ENCODE measurements at regions not wholly inside any gene's neighbourhood (a gene's known extent, or its start where the extent isn't known, plus 50 kb on each side); places are given as distances from the start of the nearest gene placed in this dataset.

DNA sequence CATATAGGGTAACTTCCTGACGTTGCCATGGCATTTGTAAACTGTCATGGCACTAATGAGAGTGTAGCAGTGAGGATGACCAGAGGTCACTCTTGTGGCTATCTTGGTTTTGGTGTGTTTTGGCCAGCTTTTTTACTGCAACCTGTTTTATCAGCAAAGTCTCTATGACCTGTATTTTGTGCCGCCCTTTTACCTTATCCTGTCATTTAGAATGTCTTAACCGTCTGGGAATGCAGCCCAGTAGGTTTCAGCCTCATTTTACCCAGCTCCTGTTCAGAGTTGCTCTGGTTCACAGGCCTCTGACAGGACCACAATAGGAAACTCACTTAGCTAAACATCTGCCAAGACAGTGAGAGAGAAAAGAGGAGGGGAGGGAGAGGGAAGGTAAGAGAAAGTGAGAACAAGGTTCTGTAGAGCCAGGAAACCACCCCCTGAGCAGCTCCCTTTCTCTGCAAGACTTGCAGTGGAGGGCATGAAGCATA lies 64.8 kb upstream of the PLEKHG3 start:
- ChIA-PET CTCF (no interaction called here), POLR2A (no interaction called here)

GRCh38 chr14:64640839-64641238 lies 63.4 kb upstream of the PLEKHG3 start:
- ChIA-PET CTCF (interaction anchor here (1.3 kb wide), 1 partner anchor 297 kb away, joined by 4 read pairs; no protein-coding TSS in a partner anchor), POLR2A (no interaction called here)

GRCh38 chr14:64641760-64642159 lies 62.5 kb upstream of the PLEKHG3 start:
- POLR2A ChIA-PET, result no interaction called here
- CTCF ChIA-PET, result no interaction called here

- ChIA-PET CTCF (interaction anchor here (1.3 kb wide), 1 partner anchor 23 kb away, joined by 3 read pairs; no protein-coding TSS in a partner anchor), POLR2A (no interaction called here)
Measured at GRCh38 chr14:64643709-64644108, 60.5 kb upstream of the PLEKHG3 start.

DNA sequence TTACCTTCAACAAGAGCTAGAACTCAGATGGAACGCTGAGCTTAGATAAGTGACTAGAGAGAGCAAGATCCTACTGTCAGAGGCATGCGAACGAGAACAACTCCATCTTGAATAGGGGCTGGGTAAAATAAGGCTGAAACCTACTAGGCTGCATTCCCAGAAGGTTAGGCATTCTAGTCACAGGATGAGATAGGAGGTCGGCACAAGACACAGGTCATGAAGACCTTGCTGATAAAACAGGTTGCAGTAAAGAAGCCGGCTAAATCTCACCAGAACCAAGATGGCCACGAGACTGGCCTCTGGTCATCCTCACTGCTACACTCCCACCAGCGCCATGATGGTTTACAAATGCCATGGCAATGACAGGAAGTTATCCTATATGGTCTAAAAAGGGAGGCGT lies 59.6 kb upstream of the PLEKHG3 start:
- POLR2A ChIA-PET, result no interaction called here
- CTCF ChIA-PET, result no interaction called here

DNA sequence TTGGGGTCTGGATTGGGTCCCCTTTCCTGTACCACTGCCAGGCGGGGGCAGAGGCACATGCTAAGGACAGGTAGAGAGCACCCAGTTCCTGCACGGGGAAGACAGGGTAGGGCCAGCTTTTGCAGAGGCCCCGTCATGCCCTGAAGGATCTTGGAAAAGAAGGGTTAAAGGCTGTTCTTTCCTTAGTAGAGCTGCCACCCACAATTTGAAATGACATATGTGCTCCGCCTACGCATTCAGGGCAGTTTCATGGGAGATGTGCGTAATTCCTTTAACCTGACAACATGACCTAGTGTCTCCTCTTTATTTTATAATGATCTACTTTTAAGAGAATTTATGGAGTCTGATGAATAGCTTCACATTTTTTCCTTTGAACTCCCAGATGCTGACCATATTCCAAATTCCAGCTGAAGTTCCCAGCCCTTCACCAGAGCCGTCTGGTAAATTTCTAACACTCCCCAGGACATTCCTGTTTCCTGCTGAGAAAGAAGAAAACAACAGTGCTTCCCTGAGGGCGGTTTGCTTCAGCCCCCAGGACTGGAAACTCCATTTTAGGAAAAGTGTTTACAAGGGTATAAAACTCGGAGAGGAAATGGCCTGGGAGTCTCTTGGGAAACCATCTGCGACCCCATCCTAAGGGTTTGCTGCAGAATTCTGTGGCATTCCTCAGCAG lies 58.9 kb upstream of the PLEKHG3 start:
- ChIA-PET POLR2A (no interaction called here), CTCF (interaction anchor here (1.1 kb wide), 1 partner anchor 9 kb away, joined by 3 read pairs; no protein-coding TSS in a partner anchor)

DNA sequence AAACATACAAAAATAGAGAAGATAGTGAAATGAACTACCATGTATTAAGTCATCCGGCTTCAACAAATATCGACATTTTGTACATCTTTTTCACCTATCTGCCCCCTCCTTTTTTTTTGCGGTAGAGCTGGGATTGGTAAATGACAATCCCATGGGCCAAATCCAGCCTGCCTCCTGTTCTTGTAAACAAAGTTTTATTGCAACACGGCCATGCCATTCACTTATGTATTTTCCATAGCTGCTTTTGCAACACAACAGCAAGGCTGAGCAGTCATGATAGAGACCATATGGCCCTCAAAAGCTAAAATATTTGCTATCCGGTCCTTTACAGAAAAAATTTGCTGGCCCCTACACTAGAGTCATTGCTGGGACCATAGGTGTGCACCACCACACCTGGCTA lies 58.1 kb upstream of the PLEKHG3 start:
- POLR2A ChIA-PET, result no interaction called here
- CTCF ChIA-PET, result interaction anchor here (1.1 kb wide), 1 partner anchor 9 kb away, joined by 3 read pairs; no protein-coding TSS in a partner anchor

DNA sequence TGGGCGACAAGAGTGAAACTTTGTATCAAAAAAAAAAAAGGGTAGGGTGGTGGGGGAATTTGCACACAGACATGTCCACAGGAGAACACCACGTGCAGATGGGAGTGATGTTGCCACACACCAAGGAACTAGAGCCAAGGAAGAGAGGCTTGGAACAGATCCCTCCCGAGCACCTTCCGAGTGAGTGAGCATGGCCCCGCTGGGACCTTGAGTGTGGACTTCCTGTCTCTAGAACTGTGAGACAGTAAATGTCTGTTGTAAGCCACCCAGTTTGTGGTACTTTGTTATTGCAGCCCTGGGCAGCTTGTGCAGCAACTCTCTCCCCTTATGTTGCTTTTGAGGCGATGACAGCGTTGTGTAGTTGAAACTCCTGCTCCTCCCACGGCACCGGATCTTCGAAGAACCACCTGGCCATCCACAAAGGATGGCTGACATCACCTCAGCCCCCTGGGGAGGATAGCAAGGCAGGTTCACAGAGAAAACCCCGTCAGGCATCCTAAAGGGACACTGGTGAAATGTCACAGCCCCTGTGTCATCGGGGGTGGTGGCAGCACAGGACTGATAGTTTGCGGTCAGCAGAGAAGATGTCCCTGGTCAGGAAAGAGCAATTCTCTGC lies 54.7 kb upstream of the PLEKHG3 start:
- CTCF ChIA-PET, result no interaction called here

GRCh38 chr14:64653900-64654245 lies 50.4 kb upstream of the PLEKHG3 start:
- POLR2A ChIA-PET, result no interaction called here
- CTCF ChIA-PET, result interaction anchor here (0.7 kb wide), 1 partner anchor 18 kb away, joined by 3 read pairs; no protein-coding TSS in a partner anchor

More for the DNA sequence above, 54.7 kb upstream of the PLEKHG3 start:
- POLR2A ChIA-PET, result no interaction called here

- CTCF ChIA-PET, result interaction anchor here (0.7 kb wide), 1 partner anchor 17 kb away, joined by 3 read pairs; no protein-coding TSS in a partner anchor
- POLR2A ChIA-PET, result no interaction called here
Measured at GRCh38 chr14:64654246-64654900, 49.9 kb upstream of the PLEKHG3 start.

All from activated CD8-positive, alpha-beta memory T cell treated with anti-CD3 and anti-CD28 coated beads for 36 hours (primary cell).